Thyroid gland (tissue), 4 donors: ENCODE measurements at regions not wholly inside any gene's neighbourhood (a gene's known extent, or its start where the extent isn't known, plus 50 kb on each side); places are given as distances from the start of the nearest gene placed in this dataset.

Experiments used
- CTCF ChIP-seq, 6 experiments: fragments of 200-600 bp in 3 of 6; fragments of 450-650 bp in 3 of 6; sonication (generic) in 3 of 6; IDR thresholded peaks; one replicate each; pipeline ENCODE4 v1.5.1; 2016 to 2019; ENCODE audit warnings: antibody characterized with exemption in 6 of 6, mild to moderate bottlenecking in 2 of 6, inconsistent platforms in 1 of 6, moderate library complexity in 1 of 6
- POLR2A ChIP-seq, 2 donors: fragments of 450-650 bp; IDR thresholded peaks; one replicate each; pipeline ENCODE4 v1.6.1; 2017; ENCODE audit warnings: antibody characterized with exemption in 2 of 2, mild to moderate bottlenecking in 2 of 2, moderate library complexity in 1 of 2

- TF ChIP-seq CTCF (IDR thresholded peaks at IDR 0.05) (no peak), POLR2A (IDR thresholded peaks at IDR 0.05) (no peak)
Measured at GRCh38 chr18:34567857-34568256, 142.2 kb upstream of the DTNA start.
